Lower leg skin (tissue), 3 donors: ENCODE measurements at regions not wholly inside any gene's neighbourhood (a gene's known extent, or its start where the extent isn't known, plus 50 kb on each side); places are given as distances from the start of the nearest gene placed in this dataset.

Experiments used
- CTCF ChIP-seq, 3 donors: fragments of 450-650 bp; IDR thresholded peaks; one replicate each; pipeline ENCODE4 v1.5.1; 2016; ENCODE audit warnings: antibody characterized with exemption in 3 of 3, mild to moderate bottlenecking in 3 of 3, moderate library complexity in 2 of 3
- POLR2A ChIP-seq, 2 donors: fragments of 450-650 bp; IDR thresholded peaks; one replicate each; pipeline ENCODE4 v1.6.1; 2016 to 2017; ENCODE audit warnings: antibody characterized with exemption in 2 of 2, mild to moderate bottlenecking in 1 of 2, moderate library complexity in 1 of 2

GRCh38 chr21:18661842-18662241 lies 258.3 kb upstream of the TMPRSS15 start:
- TF ChIP-seq CTCF (IDR thresholded peaks at IDR 0.05) (no peak), POLR2A (IDR thresholded peaks at IDR 0.05) (no peak)
